DOHH2 (cell line): ENCODE measurements at regions not wholly inside any gene's neighbourhood (a gene's known extent, or its start where the extent isn't known, plus 50 kb on each side); places are given as distances from the start of the nearest gene placed in this dataset.

Experiments
- H3F3A ChIP-seq: fragments of 200-600 bp; sonication (generic), shearing (Covaris generic); 2 replicates; pipeline ENCODE4 v1.6.0; 2016; ENCODE audit warnings: antibody characterized with exemption, mild to moderate bottlenecking; ENCODE audit not compliant: control insufficient read depth, insufficient read depth
- H3K27ac ChIP-seq: fragments of 200-600 bp; sonication (generic); 2 replicates; pipeline ENCODE4 v1.5.1; 2014; ENCODE audit warnings: low read depth, mild to moderate bottlenecking, low read length, moderate library complexity
- H3K27me3 ChIP-seq: fragments of 200-600 bp; sonication (generic); 2 replicates; pipeline ENCODE4 v1.6.1; 2014; ENCODE audit warnings: mild to moderate bottlenecking, low read length, mixed read lengths; ENCODE audit not compliant: control insufficient read depth
- H3K36me3 ChIP-seq: fragments of 200-600 bp; sonication (generic); 2 replicates; pipeline ENCODE4 v1.6.1; 2014; ENCODE audit warnings: mild to moderate bottlenecking, low read length, moderate library complexity, mixed read lengths; ENCODE audit not compliant: control insufficient read depth
- H3K4me1 ChIP-seq: fragments of 200-600 bp; sonication (generic); 2 replicates; pipeline ENCODE4 v1.6.1; 2014; ENCODE audit warnings: mild to moderate bottlenecking, low read length, mixed read lengths; ENCODE audit not compliant: control insufficient read depth
- H3K4me2 ChIP-seq: fragments of 200-600 bp; sonication (generic); 2 replicates; pipeline ENCODE4 v1.6.0; 2014; ENCODE audit warnings: mild to moderate bottlenecking, low read length, moderate library complexity
- H3K4me3 ChIP-seq: fragments of 200-600 bp; sonication (generic); 2 replicates; pipeline ENCODE4 v1.5.1; 2014; ENCODE audit warnings: mild to moderate bottlenecking, low read length, mixed read lengths
- H3K79me2 ChIP-seq: fragments of 200-600 bp; sonication (generic); 2 replicates; pipeline ENCODE4 v1.6.1; 2014; ENCODE audit warnings: mild to moderate bottlenecking, low read length, mixed read lengths; ENCODE audit not compliant: control insufficient read depth
- H3K9me2 ChIP-seq: fragments of 200-600 bp; sonication (generic); replicated peaks from 2 replicates; pipeline ENCODE4 v1.6.1; 2014; ENCODE audit warnings: mild to moderate bottlenecking, low read length, mixed read lengths; ENCODE audit not compliant: control insufficient read depth
- H3K9me3 ChIP-seq: fragments of 200-600 bp; sonication (generic); 2 replicates; pipeline ENCODE4 v1.6.1; 2014; ENCODE audit warnings: antibody characterized with exemption, low read length, mixed read lengths; ENCODE audit not compliant: control insufficient read depth, insufficient read depth
- H4K20me1 ChIP-seq: fragments of 200-600 bp; sonication (generic); 2 replicates; pipeline ENCODE4 v1.6.0; 2014; ENCODE audit warnings: low read depth, mild to moderate bottlenecking, antibody characterized with exemption, low read length, moderate library complexity; ENCODE audit not compliant: control insufficient read depth, insufficient read depth
- EZH2phosphoT487 ChIP-seq: fragments of 200-600 bp; sonication (generic); IDR thresholded peaks from 2 replicates; pipeline ENCODE4 v1.6.1; 2017; ENCODE audit warnings: borderline replicate concordance, mild to moderate bottlenecking, antibody characterized with exemption, low read length, moderate library complexity, mixed read lengths
- TF ChIP-seq, protein P1 (sequence below): fragments of 200-600 bp; sonication (generic); IDR thresholded peaks from one replicate; pipeline ENCODE4 v1.5.1; 2014; ENCODE audit warnings: antibody characterized with exemption, mild to moderate bottlenecking, low read depth, low read length; ENCODE audit not compliant: poor library complexity, severe bottlenecking

DNA sequence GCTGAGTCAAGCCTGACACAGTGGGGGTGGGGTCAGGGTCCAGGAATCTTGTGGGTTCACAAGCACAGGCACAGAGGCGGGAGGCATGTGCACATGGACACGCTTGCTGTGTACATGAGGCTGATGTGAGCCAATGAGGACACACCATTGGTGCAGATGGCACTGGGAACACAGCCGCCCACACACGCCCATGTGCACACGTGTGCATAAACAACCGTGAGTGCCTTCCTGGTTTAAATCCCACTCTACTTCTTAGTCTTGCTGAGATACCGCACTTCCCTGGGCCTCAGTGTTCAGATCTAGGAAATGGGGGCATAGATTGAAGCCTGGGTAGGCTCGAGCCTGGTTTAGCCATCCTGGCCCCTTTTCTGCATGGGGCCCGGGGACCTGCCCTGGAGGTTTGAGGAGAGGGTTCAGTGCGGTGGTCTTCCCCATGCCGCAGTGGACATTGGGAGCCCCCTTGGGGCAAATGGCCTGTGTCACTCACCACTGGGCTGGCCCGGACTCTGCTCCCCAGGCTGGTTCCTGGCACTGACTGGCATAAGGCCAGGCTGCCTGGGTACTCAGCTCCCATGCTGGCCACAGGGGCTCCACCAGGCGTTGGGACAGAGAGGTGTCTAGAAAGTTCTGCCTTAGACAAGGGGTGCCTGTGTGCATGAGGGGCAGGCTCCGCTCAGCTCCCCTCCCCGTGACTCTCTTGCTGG lies 60.2 kb downstream of the CEBPB start:
- TF ChIP-seq EZH2phosphoT487, result no peak
- TF ChIP-seq, protein P1, sequence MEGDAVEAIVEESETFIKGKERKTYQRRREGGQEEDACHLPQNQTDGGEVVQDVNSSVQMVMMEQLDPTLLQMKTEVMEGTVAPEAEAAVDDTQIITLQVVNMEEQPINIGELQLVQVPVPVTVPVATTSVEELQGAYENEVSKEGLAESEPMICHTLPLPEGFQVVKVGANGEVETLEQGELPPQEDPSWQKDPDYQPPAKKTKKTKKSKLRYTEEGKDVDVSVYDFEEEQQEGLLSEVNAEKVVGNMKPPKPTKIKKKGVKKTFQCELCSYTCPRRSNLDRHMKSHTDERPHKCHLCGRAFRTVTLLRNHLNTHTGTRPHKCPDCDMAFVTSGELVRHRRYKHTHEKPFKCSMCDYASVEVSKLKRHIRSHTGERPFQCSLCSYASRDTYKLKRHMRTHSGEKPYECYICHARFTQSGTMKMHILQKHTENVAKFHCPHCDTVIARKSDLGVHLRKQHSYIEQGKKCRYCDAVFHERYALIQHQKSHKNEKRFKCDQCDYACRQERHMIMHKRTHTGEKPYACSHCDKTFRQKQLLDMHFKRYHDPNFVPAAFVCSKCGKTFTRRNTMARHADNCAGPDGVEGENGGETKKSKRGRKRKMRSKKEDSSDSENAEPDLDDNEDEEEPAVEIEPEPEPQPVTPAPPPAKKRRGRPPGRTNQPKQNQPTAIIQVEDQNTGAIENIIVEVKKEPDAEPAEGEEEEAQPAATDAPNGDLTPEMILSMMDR, result no peak
- H3K27me3 ChIP-seq, result no peaks in the 10 kb centered on the region
- H3K9me2 ChIP-seq, result no peaks in the 10 kb centered on the region
- H3K4me3 ChIP-seq, result no peak overlapping the region
- no peak overlapping the region for H3K4me2 ChIP-seq
- H3F3A ChIP-seq, result no peaks in the 10 kb centered on the region
- no peaks in the 10 kb centered on the region for H3K79me2 ChIP-seq
- no peaks in the 10 kb centered on the region for H4K20me1 ChIP-seq
- no peaks in the 10 kb centered on the region for H3K36me3 ChIP-seq
- H3K9me3 ChIP-seq, result no peaks in the 10 kb centered on the region
- no peaks in the 10 kb centered on the region for H3K4me1 ChIP-seq
- H3K27ac ChIP-seq, result no peak overlapping the region

DNA sequence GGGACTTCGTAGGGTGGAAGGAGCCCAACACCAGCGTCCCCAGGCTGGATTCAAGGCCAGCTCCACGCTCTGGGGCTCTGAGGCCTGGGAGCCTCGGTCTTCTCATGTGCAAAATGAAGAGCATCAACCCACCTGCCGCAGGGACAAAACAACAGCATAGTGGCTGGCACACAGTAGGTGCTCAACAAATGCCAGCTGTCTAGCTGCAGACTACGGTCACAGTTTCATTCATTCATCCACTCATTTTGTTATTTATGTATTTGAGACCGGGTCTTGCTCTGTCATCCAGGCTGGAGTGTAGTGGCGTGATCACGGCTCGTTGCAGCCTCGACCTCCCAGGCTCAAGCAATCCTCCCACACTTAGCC lies 60.7 kb downstream of the CEBPB start:
- no peaks in the 10 kb centered on the region for H3K4me1 ChIP-seq
- H3K27ac ChIP-seq, result no peak overlapping the region
- no peaks in the 10 kb centered on the region for H3K79me2 ChIP-seq
- H3K27me3 ChIP-seq, result no peaks in the 10 kb centered on the region
- H3K4me2 ChIP-seq, result no peak overlapping the region
- H3F3A ChIP-seq, result no peaks in the 10 kb centered on the region
- H3K9me3 ChIP-seq, result no peaks in the 10 kb centered on the region
- no peak overlapping the region for H3K4me3 ChIP-seq
- no peaks in the 10 kb centered on the region for H3K36me3 ChIP-seq
- no peaks in the 10 kb centered on the region for H4K20me1 ChIP-seq
- no peaks in the 10 kb centered on the region for H3K9me2 ChIP-seq
- TF ChIP-seq EZH2phosphoT487, result no peak
- TF ChIP-seq, protein P1, result no peak

DNA sequence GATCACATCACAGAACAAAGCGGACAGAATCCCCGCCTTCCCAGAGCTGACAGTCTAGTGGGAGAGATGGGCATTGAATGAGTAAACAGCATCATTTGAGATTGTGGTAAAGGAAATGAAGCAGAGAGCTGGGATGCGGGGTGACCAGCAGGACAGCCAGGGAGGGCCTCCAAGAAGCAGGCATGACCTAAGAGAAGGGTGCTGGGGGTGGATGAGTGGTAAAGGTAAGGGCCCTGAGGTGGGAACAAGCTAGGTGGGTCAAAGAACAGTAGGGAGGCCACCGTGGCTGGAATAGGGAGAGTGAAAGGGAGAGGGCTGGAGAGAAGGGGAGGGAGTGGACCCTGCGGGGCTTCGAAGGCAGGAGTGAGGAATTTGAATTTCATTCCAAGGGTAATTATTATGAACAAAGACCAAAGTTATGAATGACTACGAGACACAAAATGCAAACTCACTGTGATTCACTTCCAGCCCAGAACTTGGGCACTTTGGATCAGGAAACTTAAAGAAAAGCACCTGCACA lies 61.4 kb downstream of the CEBPB start:
- Histone ChIP-seq H3F3A (no peaks in the 10 kb centered on the region), H4K20me1 (no peaks in the 10 kb centered on the region), H3K9me3 (no peaks in the 10 kb centered on the region), H3K36me3 (no peaks in the 10 kb centered on the region), H3K79me2 (no peaks in the 10 kb centered on the region), H3K27ac (no peak overlapping the region), H3K27me3 (no peaks in the 10 kb centered on the region), H3K4me1 (no peaks in the 10 kb centered on the region), H3K9me2 (no peaks in the 10 kb centered on the region), H3K4me3 (no peak overlapping the region), H3K4me2 (no peak overlapping the region)
- TF ChIP-seq EZH2phosphoT487, result no peak
- TF ChIP-seq, protein P1, result no peak
